Aorta (tissue), 5 donors: ENCODE measurements at regions not wholly inside any gene's neighbourhood (a gene's known extent, or its start where the extent isn't known, plus 50 kb on each side); places are given as distances from the start of the nearest gene placed in this dataset.

Experiments
- ATAC-seq: fragments of 200-7000 bp; cut with Tn5 transposase; one replicate; pipeline ENCODE4 v1.9.1; 2022; ENCODE audit warnings: moderate library complexity; ENCODE audit not compliant: low FRiP score
- DNase-seq, 2 donors: peaks; one replicate each; pipeline ENCODE4 v3.0.0-alpha.2; 2020
- H3K27ac ChIP-seq, 2 donors: one replicate each; pipeline ENCODE4 v1.5.1; 2013; ENCODE audit warnings: low read length in 2 of 2, mild to moderate bottlenecking in 2 of 2, moderate library complexity in 2 of 2, control low read depth in 1 of 2, inconsistent platforms in 1 of 2, low read depth in 1 of 2
- H3K27me3 ChIP-seq, 2 donors: one replicate each; pipeline ENCODE4 v1.6.1; 2013; ENCODE audit warnings: control low read depth in 1 of 2, low read length in 1 of 2, mild to moderate bottlenecking in 1 of 2, moderate library complexity in 1 of 2; ENCODE audit not compliant: insufficient read depth in 2 of 2, control insufficient read depth in 1 of 2
- H3K36me3 ChIP-seq, 2 donors: one replicate each; pipeline ENCODE4 v1.6.1; 2013; ENCODE audit warnings: control low read depth in 1 of 2, low read length in 1 of 2, mild to moderate bottlenecking in 1 of 2; ENCODE audit not compliant: insufficient read depth in 2 of 2, control insufficient read depth in 1 of 2
- H3K4me1 ChIP-seq, 2 donors: one replicate each; pipeline ENCODE4 v1.6.1; 2013; ENCODE audit warnings: low read length in 2 of 2, control low read depth in 1 of 2, mild to moderate bottlenecking in 1 of 2, moderate library complexity in 1 of 2; ENCODE audit not compliant: insufficient read depth in 2 of 2, control insufficient read depth in 1 of 2
- H3K4me3 ChIP-seq, 2 donors: one replicate each; pipeline ENCODE4 v1.5.1; 2013; ENCODE audit warnings: low read length in 2 of 2, control low read depth in 1 of 2, mild to moderate bottlenecking in 1 of 2
- H3K9me3 ChIP-seq: one replicate; pipeline ENCODE4 v1.6.1; 2013; ENCODE audit warnings: mild to moderate bottlenecking, low read length; ENCODE audit not compliant: control insufficient read depth
- WGBS, 2 donors: extraction: QIAGEN DNeasy Blood & Tissue Kit; methylation state at CpG; one replicate each; pipeline ENCODE4 v1.1.7; 2013; 5-methylcytosine and 5-hydroxymethylcytosine counted together
- intact Hi-C, 2 donors: fragments of 100-400 bp; cut with DNase I; formaldehyde crosslinking; loops; one replicate each; pipeline versions ENCODE4 v1.14.2 to v1.15.0; 2022
- donor health status: healthy with polysubstance abuse.
- donor health status: Bipolar disorder and iron deficiency.
- donor health status: DM: no; HTN: no; CAD: no.
- donor health status: DM: no; HTN: no; CAD: no.
- donor health status: DM: yes; HTN: yes; CAD: no.

- H3K4me1 ChIP-seq, result no peaks in the 10 kb centered on the region
- no peaks in the 10 kb centered on the region for H3K36me3 ChIP-seq
- no peak overlapping the region for H3K27ac ChIP-seq
- 9 to 14% methylated on average over 1 of the region's 1 CpG for WGBS, 2 donors
- no peak overlapping the region for H3K4me3 ChIP-seq
- DNase-seq (no peak), ATAC-seq (no peak)
- H3K9me3 ChIP-seq, result no peaks in the 10 kb centered on the region
- intact Hi-C loops, result no loop called here
- no peaks in the 10 kb centered on the region for H3K27me3 ChIP-seq
Observed at GRCh38 chr2:14567561-14567960, 65.0 kb upstream of the LRATD1 start.

GRCh38 chr2:14569294-14569693, 63.2 kb upstream of the LRATD1 start:
- no peaks in the 10 kb centered on the region for H3K36me3 ChIP-seq
- no peak overlapping the region for H3K27ac ChIP-seq
- ATAC-seq (no peak), DNase-seq (no peak)
- intact Hi-C loops, result no loop called here
- H3K9me3 ChIP-seq, result no peaks in the 10 kb centered on the region
- WGBS, 2 donors, result 88% methylated on average over 3 of the region's 3 CpGs
- no peaks in the 10 kb centered on the region for H3K27me3 ChIP-seq
- no peak overlapping the region for H3K4me3 ChIP-seq
- H3K4me1 ChIP-seq, result no peaks in the 10 kb centered on the region

GRCh38 chr2:14572633-14573032, 59.9 kb upstream of the LRATD1 start:
- Histone ChIP-seq H3K9me3 (no peaks in the 10 kb centered on the region), H3K4me3 (no peak overlapping the region), H3K36me3 (no peaks in the 10 kb centered on the region), H3K27ac (no peak overlapping the region), H3K27me3 (no peaks in the 10 kb centered on the region), H3K4me1 (no peaks in the 10 kb centered on the region)
- intact Hi-C loops, result no loop called here
- ATAC-seq (no peak), DNase-seq (no peak)
- WGBS, 2 donors, result 35 to 55% methylated on average over 2 of the region's 2 CpGs

- ATAC-seq, result no peak
- no peak overlapping the region for H3K4me3 ChIP-seq
- no peaks in the 10 kb centered on the region for H3K4me1 ChIP-seq
- no peaks in the 10 kb centered on the region for H3K36me3 ChIP-seq
- 73 to 76% methylated on average over 4 of the region's 4 CpGs for WGBS, 2 donors
- no peak overlapping the region for H3K27ac ChIP-seq
- DNase-seq, result no peak
- H3K27me3 ChIP-seq, result no peaks in the 10 kb centered on the region
- intact Hi-C loops, result no loop called here
- no peaks in the 10 kb centered on the region for H3K9me3 ChIP-seq
Observed at GRCh38 chr2:14577843-14578242, 54.7 kb upstream of the LRATD1 start.
